Ectodermal cell (in vitro differentiated cells): ENCODE measurements at regions not wholly inside any gene's neighbourhood (a gene's known extent, or its start where the extent isn't known, plus 50 kb on each side); places are given as distances from the start of the nearest gene placed in this dataset.

Source experiments
- H3K27ac ChIP-seq: 2 replicates; pipeline ENCODE4 v1.7.0; 2013; ENCODE audit warnings: mild to moderate bottlenecking, low read depth, low read length; ENCODE audit not compliant: insufficient read depth, poor library complexity, severe bottlenecking
- H3K27me3 ChIP-seq: 2 replicates; pipeline ENCODE4 v1.7.0; 2013; ENCODE audit warnings: mild to moderate bottlenecking, low read length; ENCODE audit not compliant: insufficient read depth, control insufficient read depth, poor library complexity, severe bottlenecking
- H3K36me3 ChIP-seq: one replicate; pipeline ENCODE4 v1.7.0; 2013; ENCODE audit warnings: low read length; ENCODE audit not compliant: control insufficient read depth, insufficient read depth
- H3K4me1 ChIP-seq: one replicate; pipeline ENCODE4 v1.7.0; 2013; ENCODE audit warnings: low read length; ENCODE audit not compliant: control insufficient read depth, insufficient read depth
- H3K4me3 ChIP-seq: 2 replicates; pipeline ENCODE4 v1.7.0; 2013; ENCODE audit warnings: low read depth, low read length, control low read depth; ENCODE audit not compliant: insufficient read depth
- H3K9me3 ChIP-seq: 2 replicates; pipeline ENCODE4 v1.7.0; 2013; ENCODE audit warnings: mild to moderate bottlenecking, low read length, moderate library complexity; ENCODE audit not compliant: control insufficient read depth
- WGBS, 2 experiments: methylation state at CpG; one replicate each; pipeline ENCODE4 v1.1.7; 2013; ENCODE audit warnings: missing lambda C conversion rate in 2 of 2; 5-methylcytosine and 5-hydroxymethylcytosine counted together

- H3K4me1 ChIP-seq: no peaks in the 10 kb centered on the region
- no peaks in the 10 kb centered on the region for H3K27me3 ChIP-seq
- no peak overlapping the region for H3K4me3 ChIP-seq
- H3K36me3 ChIP-seq: no peaks in the 10 kb centered on the region
- no peak overlapping the region for H3K27ac ChIP-seq
- 92 to 95% methylated on average over 5 of the region's 5 CpGs for WGBS, 2 experiments
- no peaks in the 10 kb centered on the region for H3K9me3 ChIP-seq
Observed at GRCh38 chr10:47101196-47101595, 190.0 kb downstream of the PTPN20 start.

DNA sequence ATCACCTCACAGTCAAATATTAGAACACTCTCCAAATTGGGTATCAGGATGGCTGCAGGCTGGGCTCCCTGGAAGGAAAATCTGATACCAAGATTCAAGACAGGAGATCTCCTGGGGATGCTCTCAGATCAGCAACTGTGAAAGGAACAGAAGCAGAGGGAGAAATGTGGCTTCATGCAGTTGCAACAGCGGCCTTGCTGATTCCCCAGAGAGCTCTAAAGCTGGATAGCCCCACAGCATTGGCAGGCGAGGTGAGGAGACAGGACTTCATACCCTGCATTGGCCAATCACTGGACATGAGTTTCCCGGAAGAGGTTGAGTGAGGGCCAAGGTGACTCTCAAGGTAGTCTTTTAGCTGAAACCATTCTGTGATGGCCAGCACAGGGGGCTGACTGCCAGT lies 190.6 kb downstream of the PTPN20 start:
- WGBS, 2 experiments: 92 to 93% methylated on average over 3 of the region's 3 CpGs
- Histone ChIP-seq H3K4me1 (no peaks in the 10 kb centered on the region), H3K36me3 (no peaks in the 10 kb centered on the region), H3K9me3 (no peaks in the 10 kb centered on the region), H3K27ac (no peak overlapping the region), H3K4me3 (no peak overlapping the region), H3K27me3 (no peaks in the 10 kb centered on the region)

DNA sequence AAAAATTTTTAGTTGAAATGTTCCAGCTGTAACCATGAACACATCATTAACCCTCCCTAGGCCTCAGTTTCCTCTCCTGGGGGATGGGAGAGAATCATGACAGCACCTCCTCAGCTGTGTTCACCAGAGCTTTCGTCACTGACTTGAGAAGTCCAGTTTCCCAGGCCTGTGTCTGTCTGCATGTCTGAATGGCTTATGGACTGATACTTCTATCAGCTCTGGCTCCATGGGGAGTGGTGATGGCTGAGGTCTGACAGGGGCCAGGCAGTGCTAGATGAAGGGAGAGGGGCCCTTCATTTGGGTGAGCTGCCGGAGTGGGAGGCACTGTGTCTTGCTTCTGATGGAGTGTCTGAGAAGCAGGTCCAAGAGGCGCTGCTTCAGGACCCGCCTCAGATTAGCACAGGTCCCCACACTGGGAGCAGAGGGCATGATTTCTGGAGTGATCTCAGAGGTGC lies 192.9 kb downstream of the PTPN20 start:
- H3K36me3 ChIP-seq: no peaks in the 10 kb centered on the region
- H3K27me3 ChIP-seq: no peaks in the 10 kb centered on the region
- H3K4me1 ChIP-seq: no peaks in the 10 kb centered on the region
- no peak overlapping the region for H3K4me3 ChIP-seq
- WGBS, 2 experiments: 90 to 97% methylated on average over 4 of the region's 4 CpGs
- H3K27ac ChIP-seq: no peak overlapping the region
- H3K9me3 ChIP-seq: no peaks in the 10 kb centered on the region

DNA sequence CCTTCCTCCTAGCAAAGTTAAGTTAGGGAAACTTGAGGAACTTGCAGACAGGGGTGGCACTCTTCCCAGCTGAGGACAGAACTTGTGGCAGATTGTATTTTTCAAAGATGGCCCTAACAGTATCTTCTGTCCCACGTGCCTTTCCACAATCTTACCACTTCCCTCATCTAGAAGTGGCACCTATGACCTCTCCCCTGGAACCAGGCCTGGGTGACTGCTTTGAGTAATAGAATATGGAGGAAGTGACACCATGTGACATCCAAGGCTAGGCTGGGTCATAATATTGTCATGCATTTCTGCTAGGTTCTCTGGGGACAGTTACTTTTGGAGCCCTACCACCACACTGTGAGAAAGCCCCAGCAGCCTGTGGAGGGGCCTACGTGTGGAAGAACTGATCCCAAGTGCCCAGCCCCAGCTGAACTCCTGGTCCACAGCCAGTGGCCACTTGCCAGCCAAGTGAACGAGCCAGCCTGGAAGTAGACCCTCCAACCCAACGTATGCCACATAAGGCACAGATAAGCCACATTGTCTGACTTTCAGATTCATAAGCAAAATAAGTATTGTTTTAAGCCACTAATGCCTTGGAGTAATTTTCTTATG lies 193.7 kb downstream of the PTPN20 start:
- 89 to 93% methylated on average over 4 of the region's 4 CpGs for WGBS, 2 experiments
- no peak overlapping the region for H3K4me3 ChIP-seq
- H3K27me3 ChIP-seq: no peaks in the 10 kb centered on the region
- H3K9me3 ChIP-seq: no peaks in the 10 kb centered on the region
- H3K4me1 ChIP-seq: no peaks in the 10 kb centered on the region
- no peak overlapping the region for H3K27ac ChIP-seq
- no peaks in the 10 kb centered on the region for H3K36me3 ChIP-seq

GRCh38 chr10:47107007-47107747 lies 192.8 kb upstream of the GDF10 start:
- Histone ChIP-seq H3K4me3 (no peak overlapping the region), H3K36me3 (no peaks in the 10 kb centered on the region), H3K27ac (no peak overlapping the region), H3K27me3 (no peaks in the 10 kb centered on the region), H3K9me3 (no peaks in the 10 kb centered on the region), H3K4me1 (no peaks in the 10 kb centered on the region)
- 95 to 96% methylated on average over 8 of the region's 8 CpGs for WGBS, 2 experiments

GRCh38 chr10:47109906-47110305 lies 190.1 kb upstream of the GDF10 start:
- 87 to 88% methylated on average over 1 to 2 of the region's 2 CpGs for WGBS, 2 experiments
- Histone ChIP-seq H3K27me3 (no peaks in the 10 kb centered on the region), H3K36me3 (no peaks in the 10 kb centered on the region), H3K9me3 (no peaks in the 10 kb centered on the region), H3K4me1 (no peaks in the 10 kb centered on the region), H3K4me3 (no peak overlapping the region), H3K27ac (no peak overlapping the region)

DNA sequence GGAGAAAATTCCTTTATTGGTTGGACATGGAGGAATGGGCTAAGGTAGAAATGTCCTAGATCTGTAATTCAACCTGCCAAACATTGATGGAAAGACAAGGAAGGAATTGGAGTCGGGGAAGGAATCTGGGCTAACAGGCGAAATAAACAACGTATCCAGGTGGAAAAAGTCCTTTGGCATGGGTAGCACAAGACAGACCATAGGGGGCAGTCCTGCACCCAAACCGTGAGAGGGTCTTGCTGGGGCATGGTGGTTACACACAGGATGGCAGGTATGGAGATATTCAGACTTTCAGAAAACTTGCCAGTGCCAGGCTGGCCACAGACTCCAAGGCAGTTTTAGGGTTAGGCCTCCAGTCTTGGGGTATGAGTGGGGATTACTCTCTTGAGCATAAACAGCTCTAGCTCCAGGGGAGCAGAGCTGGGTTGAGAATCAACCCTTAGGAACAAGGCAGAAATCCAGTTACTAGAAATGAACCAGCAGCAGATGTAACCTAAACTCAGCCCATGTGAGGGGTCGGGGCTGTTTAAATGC lies 188.6 kb upstream of the GDF10 start:
- Histone ChIP-seq H3K4me3 (no peak overlapping the region), H3K9me3 (no peaks in the 10 kb centered on the region), H3K36me3 (no peaks in the 10 kb centered on the region), H3K27me3 (no peaks in the 10 kb centered on the region), H3K4me1 (no peaks in the 10 kb centered on the region), H3K27ac (no peak overlapping the region)
- 88 to 92% methylated on average over 5 of the region's 5 CpGs for WGBS, 2 experiments

GRCh38 chr10:47112612-47113011 lies 187.4 kb upstream of the GDF10 start:
- Histone ChIP-seq H3K27me3 (no peaks in the 10 kb centered on the region), H3K4me1 (no peaks in the 10 kb centered on the region), H3K9me3 (no peaks in the 10 kb centered on the region), H3K36me3 (no peaks in the 10 kb centered on the region), H3K27ac (no peak overlapping the region), H3K4me3 (no peak overlapping the region)
- WGBS, 2 experiments: 79 to 86% methylated on average over 4 of the region's 4 CpGs

DNA sequence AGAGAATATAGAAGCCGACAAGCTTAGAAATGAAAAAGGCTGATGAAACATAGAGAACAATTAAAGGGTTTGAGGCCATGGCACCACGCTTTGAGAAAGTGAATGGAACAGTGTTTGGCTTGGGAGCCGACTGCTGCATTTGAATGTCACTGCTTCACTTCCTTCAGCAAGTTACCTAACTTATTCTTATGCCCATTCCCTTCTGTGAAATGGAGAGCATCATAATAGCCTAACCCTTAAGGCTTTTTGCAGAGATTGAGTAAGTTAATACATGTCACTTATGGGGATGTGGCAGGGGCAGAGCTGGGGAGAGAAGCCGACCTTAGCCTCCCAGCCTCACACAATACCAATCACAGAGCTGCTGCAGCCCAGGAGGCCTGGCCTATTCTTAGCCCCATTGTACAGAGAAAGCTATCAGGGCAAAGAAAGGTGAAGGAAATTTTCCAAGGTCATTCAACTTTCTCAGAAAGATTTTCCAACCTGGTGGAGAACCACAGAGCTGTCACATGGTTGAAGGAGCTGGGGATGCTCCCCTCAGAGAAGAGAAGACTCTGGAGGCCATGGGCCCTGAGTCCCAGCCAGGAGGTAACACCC lies 186.0 kb upstream of the GDF10 start:
- 65 to 70% methylated on average over 3 to 4 of the region's 4 CpGs for WGBS, 2 experiments
- Histone ChIP-seq H3K4me1 (no peaks in the 10 kb centered on the region), H3K4me3 (no peak overlapping the region), H3K27ac (no peak overlapping the region), H3K27me3 (no peaks in the 10 kb centered on the region), H3K9me3 (no peaks in the 10 kb centered on the region), H3K36me3 (no peaks in the 10 kb centered on the region)

DNA sequence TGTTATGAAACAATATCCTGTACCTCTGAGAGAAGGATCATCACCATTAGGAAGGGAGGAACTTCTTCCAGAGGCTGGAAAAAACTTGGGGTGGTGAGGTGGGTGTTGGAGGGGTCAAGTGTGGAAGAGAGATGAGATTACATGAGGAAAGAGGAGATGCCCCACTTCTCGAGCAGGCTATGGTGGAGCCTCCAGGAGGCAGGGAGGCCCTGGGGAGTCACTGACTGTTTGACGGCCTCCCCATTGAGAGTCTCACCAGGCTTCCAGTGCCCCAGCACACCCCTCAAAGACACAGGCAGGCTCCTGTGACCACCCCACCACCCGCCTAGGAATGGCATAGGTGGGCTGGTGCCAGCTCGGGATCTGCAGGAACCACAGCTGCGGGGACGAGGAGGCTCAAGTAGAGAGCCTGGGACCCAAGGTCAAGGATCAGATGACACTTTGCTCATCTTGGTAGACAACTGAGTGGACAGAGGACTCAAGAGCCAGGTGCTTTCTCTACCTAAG lies 185.3 kb upstream of the GDF10 start:
- no peaks in the 10 kb centered on the region for H3K27me3 ChIP-seq
- no peaks in the 10 kb centered on the region for H3K36me3 ChIP-seq
- H3K4me1 ChIP-seq: no peaks in the 10 kb centered on the region
- no peak overlapping the region for H3K4me3 ChIP-seq
- H3K9me3 ChIP-seq: no peaks in the 10 kb centered on the region
- 86% methylated on average over 6 of the region's 6 CpGs for WGBS, 2 experiments
- H3K27ac ChIP-seq: no peak overlapping the region
